ENCODE measurements at regions not wholly inside any gene's neighbourhood (a gene's known extent, or its start where the extent isn't known, plus 50 kb on each side); places are given as distances from the start of the nearest gene placed in this dataset.

DNA sequence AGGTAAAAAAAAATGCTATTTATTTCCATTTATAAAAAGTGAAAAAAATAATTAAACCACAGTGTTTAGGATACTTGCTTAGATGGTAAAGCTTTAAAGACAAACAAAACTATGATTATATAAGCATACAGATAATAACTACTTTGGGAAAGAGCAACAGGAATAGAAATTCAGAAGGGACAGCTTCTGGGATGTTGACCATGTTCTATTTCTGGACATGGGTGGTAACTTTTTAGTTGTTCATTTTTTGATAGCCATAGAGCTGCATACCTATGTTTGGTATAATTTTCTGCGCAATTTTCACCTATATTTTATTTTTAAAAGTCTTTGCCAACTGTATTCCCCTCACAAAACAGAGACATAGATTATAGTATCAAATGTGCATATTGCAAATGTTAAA lies 572.0 kb upstream of the NR2F2 start:
- no peak overlapping the region for H3K9ac ChIP-seq
- no peak overlapping the region for H3K4me2 ChIP-seq
- no peaks in the 10 kb centered on the region for H3K79me2 ChIP-seq (ENCODE audit: insufficient read depth)
- H3K36me3 ChIP-seq (replicated peaks in 1 of 2; ENCODE audit: control insufficient read depth in 1 of 2, insufficient read depth in 2 of 2, low read length in 1 of 2): no peaks in the 10 kb centered on the region
- ChIA-PET POLR2A (no interaction called here), CTCF (no interaction called here)
- H3K9me2 ChIP-seq: no peaks in the 10 kb centered on the region
- no peaks in the 10 kb centered on the region for H3F3A ChIP-seq (replicated peaks; ENCODE audit: insufficient read depth)
- DNase-seq: no peak
- no peaks in the 10 kb centered on the region for H3K4me1 ChIP-seq (ENCODE audit: control insufficient read depth in 1 of 2, insufficient read depth in 2 of 2, low read depth in 1 of 2, low read length in 1 of 2)
- TF ChIP-seq JUND (IDR thresholded peaks at IDR 0.05): no peak
- H3K27ac ChIP-seq (ENCODE audit: low read depth in 2 of 2, low read length in 1 of 2): no peak overlapping the region
- WGBS (ENCODE audit: low lambda C conversion rate): 0% methylated on average over 1 of the region's 1 CpG
- H4K20me1 ChIP-seq (ENCODE audit: insufficient read depth): no peaks in the 10 kb centered on the region
- H3K4me3 ChIP-seq (ENCODE audit: low read depth in 2 of 2, low read length in 1 of 2): no peak overlapping the region
- no peak overlapping the region for H2AFZ ChIP-seq (ENCODE audit: low read depth)
- H3K9me3 ChIP-seq: 0 out of 2 replicates have a peak, but pooled peaks cover 9% of the 10 kb centered on the region
- H3K27me3 ChIP-seq (ENCODE audit: insufficient read depth): no peaks in the 10 kb centered on the region

DNA sequence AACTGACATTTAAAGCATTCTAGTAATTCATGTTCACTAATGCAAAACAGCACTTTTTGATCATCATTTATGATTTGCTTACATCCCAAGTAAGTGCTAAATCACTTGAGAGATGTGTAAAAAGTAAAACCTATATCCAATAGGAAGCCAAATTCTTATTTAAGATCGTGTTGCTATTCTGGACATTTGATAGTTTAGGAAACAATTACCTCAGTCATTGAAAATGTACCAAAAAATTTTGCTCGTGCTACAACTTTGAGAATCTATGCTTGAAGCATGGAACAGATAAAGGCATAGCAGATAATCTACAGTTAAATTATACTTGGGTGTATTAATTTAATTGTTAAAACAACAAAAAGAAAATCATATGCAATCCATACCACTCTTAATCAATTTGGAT lies 571.6 kb upstream of the NR2F2 start:
- CTCF ChIA-PET: no interaction called here

DNA sequence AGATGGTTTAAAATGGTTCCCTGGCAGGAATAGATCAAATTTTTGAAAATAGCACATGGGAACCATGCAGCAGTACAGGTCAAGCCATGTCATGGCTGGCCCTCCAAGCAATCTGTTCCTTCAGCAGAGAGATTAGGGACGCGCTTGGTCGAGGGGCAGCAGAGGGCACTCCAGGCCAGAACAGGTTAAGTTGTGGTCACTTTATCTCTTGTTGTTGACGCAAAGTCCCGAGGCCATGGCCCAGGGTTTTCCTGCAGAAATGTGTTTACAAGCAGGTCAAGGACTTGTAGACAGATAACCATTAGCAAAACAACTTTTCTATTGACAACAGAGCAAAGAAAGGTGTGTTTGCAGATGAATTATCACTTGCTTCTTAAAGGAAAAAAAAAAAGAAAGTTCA lies 570.0 kb upstream of the NR2F2 start:
- H3K79me2 ChIP-seq (ENCODE audit: insufficient read depth): no peaks in the 10 kb centered on the region
- CTCF ChIA-PET: no interaction called here
- H3K27me3 ChIP-seq (ENCODE audit: insufficient read depth): no peaks in the 10 kb centered on the region
- H3K4me1 ChIP-seq (ENCODE audit: control insufficient read depth in 1 of 2, insufficient read depth in 2 of 2, low read depth in 1 of 2, low read length in 1 of 2): no peaks in the 10 kb centered on the region
- H3K9me3 ChIP-seq: 0 out of 2 replicates have a peak, but pooled peaks cover 9% of the 10 kb centered on the region
- H3K36me3 ChIP-seq (replicated peaks in 1 of 2; ENCODE audit: control insufficient read depth in 1 of 2, insufficient read depth in 2 of 2, low read length in 1 of 2): no peaks in the 10 kb centered on the region
- no peak overlapping the region for H3K4me2 ChIP-seq
- H3K9ac ChIP-seq: no peak overlapping the region
- H2AFZ ChIP-seq (ENCODE audit: low read depth): no peak overlapping the region
- H3K4me3 ChIP-seq (ENCODE audit: low read depth in 2 of 2, low read length in 1 of 2): no peak overlapping the region
- 10% methylated on average over 5 of the region's 5 CpGs for WGBS (ENCODE audit: low lambda C conversion rate)
- no peak overlapping the region for H3K27ac ChIP-seq (ENCODE audit: low read depth in 2 of 2, low read length in 1 of 2)
- DNase-seq: no peak
- H3F3A ChIP-seq (replicated peaks; ENCODE audit: insufficient read depth): no peaks in the 10 kb centered on the region
- no peaks in the 10 kb centered on the region for H4K20me1 ChIP-seq (ENCODE audit: insufficient read depth)
- no peaks in the 10 kb centered on the region for H3K9me2 ChIP-seq
- POLR2A ChIA-PET: no interaction called here
- no peak for TF ChIP-seq TCF12 (IDR thresholded peaks at IDR 0.05)
- TF ChIP-seq, protein P1, sequence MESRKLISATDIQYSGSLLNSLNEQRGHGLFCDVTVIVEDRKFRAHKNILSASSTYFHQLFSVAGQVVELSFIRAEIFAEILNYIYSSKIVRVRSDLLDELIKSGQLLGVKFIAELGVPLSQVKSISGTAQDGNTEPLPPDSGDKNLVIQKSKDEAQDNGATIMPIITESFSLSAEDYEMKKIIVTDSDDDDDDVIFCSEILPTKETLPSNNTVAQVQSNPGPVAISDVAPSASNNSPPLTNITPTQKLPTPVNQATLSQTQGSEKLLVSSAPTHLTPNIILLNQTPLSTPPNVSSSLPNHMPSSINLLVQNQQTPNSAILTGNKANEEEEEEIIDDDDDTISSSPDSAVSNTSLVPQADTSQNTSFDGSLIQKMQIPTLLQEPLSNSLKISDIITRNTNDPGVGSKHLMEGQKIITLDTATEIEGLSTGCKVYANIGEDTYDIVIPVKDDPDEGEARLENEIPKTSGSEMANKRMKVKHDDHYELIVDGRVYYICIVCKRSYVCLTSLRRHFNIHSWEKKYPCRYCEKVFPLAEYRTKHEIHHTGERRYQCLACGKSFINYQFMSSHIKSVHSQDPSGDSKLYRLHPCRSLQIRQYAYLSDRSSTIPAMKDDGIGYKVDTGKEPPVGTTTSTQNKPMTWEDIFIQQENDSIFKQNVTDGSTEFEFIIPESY (IDR thresholded peaks at IDR 0.05; ENCODE audit: borderline replicate concordance, low read depth): no peak
- TF ChIP-seq JUND (IDR thresholded peaks at IDR 0.05): no peak
- no peak for TF ChIP-seq SIN3A (IDR thresholded peaks at IDR 0.05; ENCODE audit: borderline replicate concordance, low read depth, low read length)
- TF ChIP-seq SMC3 (IDR thresholded peaks at IDR 0.05; ENCODE audit: low read depth, low read length): no peak
- TF ChIP-seq, protein P2, sequence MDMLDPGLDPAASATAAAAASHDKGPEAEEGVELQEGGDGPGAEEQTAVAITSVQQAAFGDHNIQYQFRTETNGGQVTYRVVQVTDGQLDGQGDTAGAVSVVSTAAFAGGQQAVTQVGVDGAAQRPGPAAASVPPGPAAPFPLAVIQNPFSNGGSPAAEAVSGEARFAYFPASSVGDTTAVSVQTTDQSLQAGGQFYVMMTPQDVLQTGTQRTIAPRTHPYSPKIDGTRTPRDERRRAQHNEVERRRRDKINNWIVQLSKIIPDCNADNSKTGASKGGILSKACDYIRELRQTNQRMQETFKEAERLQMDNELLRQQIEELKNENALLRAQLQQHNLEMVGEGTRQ (IDR thresholded peaks at IDR 0.05; ENCODE audit: borderline replicate concordance, low read depth, low read length): no peak
- TF ChIP-seq EZH2phosphoT487 (IDR thresholded peaks at IDR 0.05; ENCODE audit: borderline replicate concordance, low read depth): no peak

More for the DNA sequence above, 571.6 kb upstream of the NR2F2 start:
- H3F3A ChIP-seq (replicated peaks; ENCODE audit: insufficient read depth): no peaks in the 10 kb centered on the region
- H4K20me1 ChIP-seq (ENCODE audit: insufficient read depth): no peaks in the 10 kb centered on the region
- H3K36me3 ChIP-seq (replicated peaks in 1 of 2; ENCODE audit: control insufficient read depth in 1 of 2, insufficient read depth in 2 of 2, low read length in 1 of 2): no peaks in the 10 kb centered on the region
- no peak for DNase-seq
- H3K4me1 ChIP-seq (ENCODE audit: control insufficient read depth in 1 of 2, insufficient read depth in 2 of 2, low read depth in 1 of 2, low read length in 1 of 2): no peaks in the 10 kb centered on the region
- WGBS (ENCODE audit: low lambda C conversion rate): 5% methylated on average over 2 of the region's 2 CpGs
- H2AFZ ChIP-seq (ENCODE audit: low read depth): no peak overlapping the region
- no peaks in the 10 kb centered on the region for H3K27me3 ChIP-seq (ENCODE audit: insufficient read depth)
- no peak overlapping the region for H3K4me2 ChIP-seq
- POLR2A ChIA-PET: no interaction called here
- no peak overlapping the region for H3K4me3 ChIP-seq (ENCODE audit: low read depth in 2 of 2, low read length in 1 of 2)
- 0 out of 2 replicates have a peak, but pooled peaks cover 9% of the 10 kb centered on the region for H3K9me3 ChIP-seq
- TF ChIP-seq YY1 (IDR thresholded peaks at IDR 0.05; ENCODE audit: low read depth) (no peak), RCOR1 (IDR thresholded peaks at IDR 0.05; ENCODE audit: low read length) (no peak), FOSL2 (IDR thresholded peaks at IDR 0.05; ENCODE audit: borderline replicate concordance, low read depth) (no peak), NFIC (IDR thresholded peaks at IDR 0.05; ENCODE audit: borderline replicate concordance) (no peak), TAF1 (IDR thresholded peaks at IDR 0.05; ENCODE audit: borderline replicate concordance, low read depth, low read length) (no peak), FOXJ3 (CRISPR knock-in tag; IDR thresholded peaks at IDR 0.05) (no peak), FOXM1 (IDR thresholded peaks at IDR 0.05; ENCODE audit: low read depth) (no peak), SIN3A (IDR thresholded peaks at IDR 0.05; ENCODE audit: borderline replicate concordance, low read depth, low read length) (no peak), RXRA (IDR thresholded peaks at IDR 0.05; ENCODE audit: borderline replicate concordance, low read depth) (no peak), JUND (IDR thresholded peaks at IDR 0.05) (no peak), GATA2 (CRISPR knock-in tag; IDR thresholded peaks at IDR 0.05) (no peak), EP300 (IDR thresholded peaks at IDR 0.05; ENCODE audit: borderline replicate concordance in 1 of 2, low read depth in 1 of 2, low read length in 1 of 2) (no peak)
- TF ChIP-seq, protein P2 (IDR thresholded peaks at IDR 0.05; ENCODE audit: borderline replicate concordance, low read depth, low read length): no peak
- TF ChIP-seq, protein P1 (IDR thresholded peaks at IDR 0.05; ENCODE audit: borderline replicate concordance, low read depth): no peak
- H3K9me2 ChIP-seq: no peaks in the 10 kb centered on the region
- no peaks in the 10 kb centered on the region for H3K79me2 ChIP-seq (ENCODE audit: insufficient read depth)
- H3K27ac ChIP-seq (ENCODE audit: low read depth in 2 of 2, low read length in 1 of 2): no peak overlapping the region
- H3K9ac ChIP-seq: no peak overlapping the region
